Mucosa of gallbladder (tissue), 1 donor: ENCODE measurements at regions not wholly inside any gene's neighbourhood (a gene's known extent, or its start where the extent isn't known, plus 50 kb on each side); places are given as distances from the start of the nearest gene placed in this dataset.

ENCODE experiments used
- DNase-seq: peaks from one replicate; pipeline ENCODE4 v3.0.0-alpha.2; 2020; ENCODE audit warnings: low spot score
- donor health status: DM: no; HTN: no; CAD: no.

DNA sequence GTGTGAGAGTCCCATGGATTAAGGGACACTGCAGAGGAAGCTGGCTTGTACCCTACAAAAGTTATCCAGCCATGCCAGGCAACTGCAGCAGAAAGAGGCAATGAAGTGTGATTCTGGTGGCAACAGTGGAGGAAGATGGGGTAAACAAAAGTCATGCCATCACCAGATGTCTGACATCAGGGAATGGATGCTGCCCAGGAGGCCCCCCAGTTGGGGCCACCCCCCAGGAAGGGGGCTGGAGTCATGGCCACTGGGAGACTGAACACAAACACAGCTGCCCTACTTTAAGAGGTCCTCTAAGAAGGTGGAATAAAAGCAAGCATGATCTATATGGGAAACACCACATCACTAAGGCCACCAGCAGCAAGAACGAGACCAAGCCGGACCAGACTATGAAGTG, 235.3 kb downstream of the KLF12 start:
- DNase-seq = no peak

GRCh38 chr13:73898276-73898675, 235.9 kb downstream of the KLF12 start:
- DNase-seq = no peak

DNA sequence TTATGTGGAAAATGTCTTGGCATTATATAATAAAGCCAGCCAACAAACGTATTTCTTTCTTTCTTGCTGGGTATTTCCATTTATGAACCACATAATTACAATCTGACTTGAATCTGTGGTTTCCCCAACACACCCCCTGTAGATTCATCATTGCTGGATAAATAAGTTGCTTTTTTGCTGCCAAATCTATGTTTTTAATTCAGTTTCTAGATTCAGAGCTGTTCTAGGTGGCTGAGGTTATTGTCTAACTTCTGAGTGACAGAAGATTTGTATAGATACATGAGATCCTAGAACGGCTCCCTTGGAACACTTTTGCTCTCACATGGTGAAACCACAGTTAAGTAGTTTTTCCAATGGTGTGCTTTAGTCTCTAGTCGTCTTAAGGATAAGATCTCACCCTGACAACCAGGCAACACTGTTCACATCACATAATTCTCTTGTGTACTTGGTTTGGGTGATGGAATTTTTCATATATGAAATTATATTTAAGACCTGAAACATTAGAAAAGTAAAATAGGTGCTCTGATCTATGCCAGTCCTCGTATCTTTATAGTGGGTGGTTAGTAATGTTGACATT, 239.1 kb downstream of the KLF12 start:
- DNase-seq = no peak

GRCh38 chr13:73893833-73894232, 240.4 kb downstream of the KLF12 start:
- DNase-seq = no peak

- DNase-seq = no peak
Observed at GRCh38 chr13:73891805-73892204, 242.4 kb downstream of the KLF12 start.

- DNase-seq = no peak
Observed at GRCh38 chr13:73883162-73883561, 251.0 kb downstream of the KLF12 start.

DNA sequence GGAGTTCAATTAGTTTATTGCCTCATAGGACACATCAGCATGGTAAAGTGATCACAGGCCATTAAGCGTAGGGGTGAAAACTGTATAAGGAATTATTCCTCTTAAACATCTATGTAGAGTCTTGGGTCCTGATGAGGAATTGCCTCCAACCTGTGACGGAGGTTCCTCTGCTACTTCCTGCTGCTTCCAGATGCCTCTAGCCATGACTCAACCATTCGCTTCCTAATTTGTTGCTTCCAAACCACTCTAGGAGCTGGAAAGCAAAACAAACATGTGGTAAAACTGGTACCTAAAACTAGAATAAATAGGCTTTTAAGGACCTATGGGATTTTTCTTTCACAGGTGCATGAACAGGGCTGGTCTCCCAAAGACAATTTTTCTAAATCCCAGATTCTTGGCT, 253.8 kb downstream of the KLF12 start:
- no peak for DNase-seq

DNA sequence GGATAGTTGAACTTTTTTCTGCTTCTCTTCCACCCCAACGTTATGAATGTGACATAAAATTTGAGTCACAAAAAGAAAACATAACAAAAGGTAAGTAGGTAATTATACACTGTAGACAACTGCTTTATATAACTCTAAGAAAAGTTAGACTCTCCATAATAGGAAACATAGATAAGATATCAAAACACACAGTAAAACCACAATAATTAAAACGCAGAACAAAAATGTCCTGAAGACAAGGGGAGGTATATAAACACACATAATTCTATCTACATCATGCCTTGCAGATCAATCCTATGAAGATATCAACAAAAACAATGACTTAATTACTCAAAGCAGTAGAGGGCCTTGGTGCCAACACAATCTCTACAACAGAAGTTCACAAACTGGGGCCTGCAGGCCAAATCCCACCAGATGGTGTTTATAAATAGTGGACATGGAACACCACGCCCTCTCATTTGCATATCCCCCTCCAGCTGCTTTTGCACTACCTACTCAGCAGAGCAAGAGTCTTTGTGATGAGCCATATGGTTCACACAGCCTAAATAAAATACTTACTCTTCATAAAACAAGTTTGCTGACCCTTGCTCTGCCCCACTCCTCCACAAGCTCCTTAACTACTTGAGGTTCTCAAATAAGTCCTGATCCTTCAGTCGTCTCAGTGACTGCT, 254.7 kb downstream of the KLF12 start:
- DNase-seq = no peak

DNA sequence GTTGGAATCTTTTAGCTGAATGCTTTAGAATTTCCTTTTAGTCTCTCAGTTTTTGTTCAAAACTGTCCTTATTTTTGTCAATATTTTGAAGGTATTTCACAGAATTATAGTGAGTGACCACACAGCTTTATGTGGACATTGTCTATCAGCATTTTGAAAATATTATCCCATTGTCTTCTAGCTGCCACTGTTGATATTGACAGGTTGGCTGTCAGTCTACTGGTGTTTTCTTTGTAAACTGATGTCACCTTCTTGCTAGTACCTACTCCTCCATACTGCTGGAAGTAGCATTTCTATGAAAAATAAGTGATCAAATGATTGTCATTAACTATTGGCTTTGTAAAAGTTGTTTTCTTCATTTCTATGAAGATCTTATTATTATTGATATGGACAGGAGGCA, 256.8 kb downstream of the KLF12 start:
- no peak for DNase-seq

DNA sequence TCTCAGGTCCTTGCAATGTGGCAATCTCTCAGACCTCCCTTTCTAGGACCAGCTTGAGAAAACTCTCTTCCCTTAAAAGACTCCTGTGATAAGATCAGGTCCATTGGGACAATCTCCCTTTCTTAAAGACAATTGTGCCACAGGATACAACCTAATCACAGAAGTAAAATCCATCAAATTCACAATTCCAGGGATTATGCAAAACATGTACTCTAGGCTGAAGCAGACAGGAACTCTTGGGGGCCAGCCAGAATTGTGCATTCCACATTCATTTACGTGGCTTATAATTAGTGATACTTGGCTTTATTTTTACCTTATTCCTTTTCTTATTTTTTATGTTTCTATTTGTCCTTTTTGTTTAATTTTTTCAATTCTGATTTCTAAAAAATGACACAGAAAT, 257.9 kb downstream of the KLF12 start:
- no peak for DNase-seq

- DNase-seq = no peak
Observed at GRCh38 chr13:73873940-73874830, 260.0 kb downstream of the KLF12 start.

DNA sequence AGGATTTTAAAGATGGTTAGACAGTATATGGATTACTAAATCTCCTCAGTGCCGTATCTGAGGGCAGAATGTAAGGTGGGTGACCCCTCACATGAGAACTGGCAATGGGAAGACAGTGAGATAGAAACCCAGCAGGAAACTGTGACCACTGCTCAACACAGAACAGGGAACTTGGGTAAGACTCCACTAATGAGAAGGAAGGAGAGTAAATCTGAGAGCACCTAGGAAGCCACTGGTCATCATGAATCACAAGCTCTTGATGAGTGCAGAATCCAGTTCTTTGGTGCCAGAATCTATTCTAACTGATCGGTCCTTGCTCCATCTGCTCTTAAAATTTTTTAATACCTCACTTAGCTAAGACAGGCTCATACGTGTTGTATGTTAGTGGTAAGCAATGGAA, 261.8 kb downstream of the KLF12 start:
- DNase-seq = no peak

DNA sequence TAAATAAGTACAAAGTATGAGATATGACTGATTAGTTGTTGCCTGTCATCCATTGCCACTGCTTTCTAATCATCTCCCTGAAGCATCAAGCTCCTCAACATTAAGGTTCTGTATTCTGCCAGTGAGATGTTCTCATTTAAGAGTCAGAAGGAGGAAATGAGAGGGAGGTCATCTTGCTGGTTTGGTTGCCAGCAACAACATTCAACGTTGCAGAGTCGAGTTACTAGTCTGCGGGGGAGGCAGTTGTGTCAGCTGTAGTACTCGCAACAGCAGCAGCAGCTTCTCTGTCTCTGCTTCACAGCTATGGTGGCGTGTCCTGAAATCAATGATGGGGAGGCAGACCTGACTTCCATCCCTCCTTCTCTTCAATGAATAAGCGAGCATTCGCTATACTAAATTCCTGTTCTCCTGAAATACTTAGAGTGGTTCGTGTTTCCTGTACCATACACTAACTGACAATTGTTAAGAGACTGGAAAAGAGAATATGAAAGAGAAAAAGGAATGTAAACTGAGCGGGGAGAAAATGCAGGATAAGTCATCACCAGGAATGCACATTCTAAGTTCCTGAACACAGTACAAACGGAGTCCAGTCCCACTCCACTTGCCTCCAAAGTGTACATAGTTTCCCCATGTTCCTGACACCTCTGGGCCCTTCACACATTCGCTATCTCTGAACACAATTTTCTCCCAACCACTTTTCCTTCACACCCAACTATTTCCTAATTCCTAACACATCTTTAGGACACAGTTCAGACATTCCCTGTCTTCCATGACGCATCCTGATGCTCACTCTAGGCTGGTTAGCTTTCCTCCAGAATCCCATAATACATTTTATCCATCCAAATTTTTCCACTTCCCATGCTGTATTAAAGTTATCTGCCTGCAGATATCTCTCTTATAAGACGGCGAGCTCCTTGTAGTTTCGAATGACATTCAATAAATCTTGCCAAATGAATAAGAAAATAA, 263.0 kb downstream of the KLF12 start:
- no peak for DNase-seq

DNA sequence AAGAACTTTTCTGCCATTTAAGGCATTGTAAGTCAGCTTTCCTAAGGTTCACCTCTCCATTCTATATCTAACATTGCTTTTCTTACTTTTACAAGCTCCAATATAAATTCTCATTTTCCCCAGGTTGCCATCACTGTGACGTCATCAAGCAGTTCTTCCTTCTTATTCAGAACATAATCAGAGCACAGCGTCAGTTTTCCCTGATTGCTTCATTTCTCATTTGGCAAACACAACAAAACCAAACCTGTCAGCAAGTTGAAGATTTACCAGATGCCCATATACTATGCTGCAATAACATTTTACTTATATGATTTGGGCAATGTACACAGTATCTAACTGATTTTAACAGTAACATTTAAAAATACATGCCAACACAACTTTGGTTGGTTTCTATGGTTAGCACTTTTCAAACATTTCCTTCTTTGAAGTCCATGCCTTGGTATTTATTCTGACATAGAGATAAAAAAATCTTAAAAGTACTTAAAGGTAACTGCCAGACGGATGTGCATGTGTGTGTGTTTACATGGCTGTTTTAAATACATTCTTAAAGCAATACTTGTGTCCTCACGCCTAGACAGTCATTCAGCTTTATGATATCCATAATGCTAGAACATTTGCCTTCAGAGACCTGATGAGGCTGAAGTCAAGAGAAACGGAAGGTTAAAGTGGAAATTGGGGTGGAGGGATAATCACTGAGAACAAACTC, 264.0 kb downstream of the KLF12 start:
- DNase-seq = no peak

DNA sequence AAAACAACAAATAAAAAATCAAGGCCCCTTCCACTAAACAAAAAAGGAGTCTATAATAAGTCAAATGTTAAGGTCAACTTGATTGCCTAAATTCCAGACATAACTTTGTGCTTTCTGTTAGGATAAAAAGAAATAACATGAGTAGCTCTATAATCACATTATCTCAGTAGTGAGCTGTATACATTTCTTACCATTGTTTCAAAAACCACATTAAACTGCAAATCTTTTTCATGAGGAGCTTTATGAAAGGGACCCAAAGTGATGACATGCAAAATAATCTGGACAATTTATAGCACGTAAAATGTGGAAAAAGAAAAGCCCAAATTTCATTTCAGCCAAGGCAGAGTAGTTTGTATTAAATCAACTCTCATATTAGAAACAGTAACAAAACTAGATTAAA, 269.2 kb downstream of the KLF12 start:
- DNase-seq = no peak

DNA sequence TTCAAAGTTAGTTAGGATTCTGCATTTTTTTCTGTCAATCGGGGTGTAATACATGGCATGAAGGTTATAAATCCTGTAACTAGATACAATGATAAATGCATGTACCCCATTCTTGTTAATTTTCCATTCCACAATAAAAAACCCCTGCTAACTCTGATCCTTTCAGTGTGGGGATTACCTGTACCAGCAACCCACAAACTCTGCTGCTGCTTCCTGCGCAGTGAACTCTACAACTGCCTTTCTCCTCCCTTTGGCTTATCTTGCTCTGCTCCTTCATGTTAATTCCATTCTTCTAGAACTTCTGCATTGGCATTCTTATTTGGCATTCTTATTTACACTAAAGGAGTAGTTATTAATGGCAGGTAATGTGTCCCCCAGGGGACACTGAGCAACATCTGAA, 273.1 kb downstream of the KLF12 start:
- no peak for DNase-seq

- no peak for DNase-seq
Observed at GRCh38 chr13:73860501-73860900, 273.7 kb downstream of the KLF12 start.

DNA sequence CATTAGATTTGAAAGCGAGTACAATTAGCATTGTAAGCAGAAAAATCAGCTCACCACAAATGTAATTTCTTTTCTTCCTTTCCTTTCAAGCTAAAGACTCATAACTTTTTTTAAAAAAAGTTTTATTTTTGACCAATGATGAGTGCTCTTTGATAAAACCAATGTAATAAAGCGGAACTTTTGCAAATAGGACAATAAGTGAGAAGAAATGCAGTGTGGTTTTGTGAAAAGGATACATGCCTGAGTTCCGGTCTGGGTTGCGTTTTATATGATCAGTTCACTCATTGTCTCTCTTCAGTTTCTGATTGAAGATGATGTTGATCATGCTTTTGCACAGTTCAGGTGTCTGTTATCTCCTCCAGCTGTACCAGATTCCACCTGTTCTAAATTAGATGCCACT, 274.4 kb downstream of the KLF12 start:
- no peak for DNase-seq

GRCh38 chr13:73857106-73857505, 277.1 kb downstream of the KLF12 start:
- DNase-seq = no peak

DNA sequence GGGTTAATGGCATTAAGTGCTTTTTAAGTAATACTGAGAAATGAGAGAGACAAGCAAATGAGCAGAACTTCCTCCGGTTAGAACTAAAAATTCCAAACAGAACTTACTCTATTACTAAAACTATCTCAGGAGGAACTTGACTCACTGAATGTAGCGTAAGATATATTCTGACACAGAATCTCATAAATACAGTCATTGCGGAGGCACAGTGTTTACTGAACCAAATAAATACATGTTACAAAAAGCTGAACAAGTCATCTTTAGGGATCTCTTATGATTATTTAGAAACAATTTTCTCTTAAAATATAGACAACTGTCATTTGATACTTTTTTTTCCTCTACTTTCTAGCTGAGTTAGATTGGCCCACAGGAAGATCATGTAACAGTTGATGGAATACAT, 283.1 kb downstream of the KLF12 start:
- no peak for DNase-seq
